GM19468 (cell line): ENCODE measurements at regions not wholly inside any gene's neighbourhood (a gene's known extent, or its start where the extent isn't known, plus 50 kb on each side); places are given as distances from the start of the nearest gene placed in this dataset.
A peak's percentile ranks its signal among the peaks of the same experiment; 100 is the strongest.

Source experiments
- ATAC-seq: cut with Tn5 transposase; IDR thresholded peaks from one replicate; pipeline ENCODE4 v1.9.1; 2021; ENCODE audit warnings: mild to moderate bottlenecking, moderate library complexity, moderate number of reproducible peaks; ENCODE audit not compliant: unreplicated experiment; ENCODE audit errors: extremely low read depth

- ATAC-seq = no peak
Measured at GRCh38 chr11:104385884-104386283, 221.9 kb upstream of the PDGFD start.

GRCh38 chr11:104380358-104380757, 216.4 kb upstream of the PDGFD start:
- ATAC-seq = no peak

GRCh38 chr11:104372111-104372510, 208.2 kb upstream of the PDGFD start:
- no peak for ATAC-seq

- ATAC-seq = no peak
Measured at GRCh38 chr11:104370478-104370877, 206.5 kb upstream of the PDGFD start.

GRCh38 chr11:104369761-104370160, 205.8 kb upstream of the PDGFD start:
- ATAC-seq = no peak

GRCh38 chr11:104366321-104366734, 202.4 kb upstream of the PDGFD start:
- no peak for ATAC-seq

- no peak for ATAC-seq
Measured at GRCh38 chr11:104365676-104366075, 201.7 kb upstream of the PDGFD start.

GRCh38 chr11:104361975-104362374, 198.0 kb upstream of the PDGFD start:
- ATAC-seq = no peak

GRCh38 chr11:104352036-104352435, 188.1 kb upstream of the PDGFD start:
- ATAC-seq = no peak

GRCh38 chr11:104343578-104343977, 179.6 kb upstream of the PDGFD start:
- ATAC-seq = peak; percentile 39

- ATAC-seq = no peak
Measured at GRCh38 chr11:104340590-104340989, 176.6 kb upstream of the PDGFD start.

- no peak for ATAC-seq
Measured at GRCh38 chr11:104339380-104339831, 175.5 kb upstream of the PDGFD start.

- ATAC-seq = no peak
Measured at GRCh38 chr11:104338186-104338585, 174.2 kb upstream of the PDGFD start.

- no peak for ATAC-seq
Measured at GRCh38 chr11:104337273-104337672, 173.3 kb upstream of the PDGFD start.

GRCh38 chr11:104333977-104334376, 170.0 kb upstream of the PDGFD start:
- ATAC-seq = no peak

- ATAC-seq = no peak
Measured at GRCh38 chr11:104332110-104332509, 168.2 kb upstream of the PDGFD start.

GRCh38 chr11:104329078-104329665, 165.2 kb upstream of the PDGFD start:
- no peak for ATAC-seq

GRCh38 chr11:104328512-104328907, 164.6 kb upstream of the PDGFD start:
- no peak for ATAC-seq

GRCh38 chr11:104327861-104328511, 164.0 kb upstream of the PDGFD start:
- no peak for ATAC-seq

- no peak for ATAC-seq
Measured at GRCh38 chr11:104325093-104325492, 161.1 kb upstream of the PDGFD start.

GRCh38 chr11:104324276-104324675, 160.3 kb upstream of the PDGFD start:
- no peak for ATAC-seq

GRCh38 chr11:104323841-104324240, 159.9 kb upstream of the PDGFD start:
- ATAC-seq = no peak
